GM12878 (cell line): ENCODE measurements at regions not wholly inside any gene's neighbourhood (a gene's known extent, or its start where the extent isn't known, plus 50 kb on each side); places are given as distances from the start of the nearest gene placed in this dataset.

ENCODE experiments used
- ATAC-seq: fragments of 200-7000 bp; cut with Tn5 transposase; 3 replicates; pipeline ENCODE4 v1.9.1; 2020; ENCODE audit warnings: mild to moderate bottlenecking, moderate library complexity
- BruUV-seq: library from RNA; stranded (reverse); fragments of 400-500 nt; replicated peaks from 2 replicates; lab custom pipeline; 2021; lab: Mats Ljungman, UMichigan
- CTCF ChIA-PET: fragments of 300-600 bp; sonication (Branson Sonifier 250); formaldehyde crosslinking; extraction: SDS; loops from one replicate; lab custom pipeline; 2021; ENCODE audit warnings: inconsistent platforms; lab: Yijun Ruan, JAX
- POLR2A ChIA-PET: fragments of 350-600 bp; formaldehyde crosslinking; extraction: SDS; loops from one replicate; lab custom pipeline; 2021; ENCODE audit warnings: inconsistent platforms; lab: Charles Lee
- RAD21 ChIA-PET: fragments of 300-600 bp; sonication (Branson Sonifier 250); formaldehyde crosslinking; loops from one replicate; lab custom pipeline; 2023; ENCODE audit warnings: antibody characterized with exemption; ENCODE audit not compliant: unreplicated experiment; lab: Charles Lee
- SMC1A ChIA-PET: fragments of 300-600 bp; sonication (Branson Sonifier 250); formaldehyde crosslinking; loops from one replicate; lab custom pipeline; 2023; ENCODE audit not compliant: unreplicated experiment, uncharacterized antibody; lab: Charles Lee
- DNase-seq: peaks from one replicate; pipeline ENCODE4 v3.0.0-alpha.2; 2011; ENCODE audit warnings: low read depth, low spot score
- FAIRE-seq: peaks from 3 replicates; lab custom pipeline; 2011; peaks lifted over from hg19 to GRCh38; lab: Jason Lieb, UNC
- H2AFZ ChIP-seq: 2 replicates; pipeline ENCODE4 v1.6.0; 2011; ENCODE audit warnings: low read depth, low read length, control low read depth; ENCODE audit not compliant: control insufficient read depth
- H3K27ac ChIP-seq: 2 replicates; pipeline ENCODE4 v1.5.1; 2011; ENCODE audit warnings: control low read depth; ENCODE audit not compliant: control insufficient read depth, insufficient read depth
- H3K27me3 ChIP-seq, 2 experiments: replicated peaks in 1 of 2; 2 replicates each; pipeline versions ENCODE4 v1.6.0 to v1.6.1; 2011; ENCODE audit warnings: low read length in 1 of 2; ENCODE audit not compliant: control insufficient read depth in 2 of 2, insufficient read depth in 2 of 2
- H3K36me3 ChIP-seq, 2 experiments: 2 replicates each; pipeline ENCODE4 v1.5.1; 2011; ENCODE audit warnings: low read length in 1 of 2; ENCODE audit not compliant: control insufficient read depth in 2 of 2, insufficient read depth in 2 of 2
- H3K4me1 ChIP-seq: 2 replicates; pipeline ENCODE4 v1.6.1; 2011; ENCODE audit warnings: mild to moderate bottlenecking, low read length, moderate library complexity, mixed read lengths; ENCODE audit not compliant: control insufficient read depth, insufficient read depth
- H3K4me2 ChIP-seq: 2 replicates; pipeline ENCODE4 v1.6.0; 2011; ENCODE audit warnings: control low read depth; ENCODE audit not compliant: control insufficient read depth, insufficient read depth
- H3K4me3 ChIP-seq: fragments of 200-600 bp; sonication (generic); 2 replicates; pipeline ENCODE4 v1.5.1; 2016
- H3K79me2 ChIP-seq: 2 replicates; pipeline ENCODE4 v1.6.0; 2011; ENCODE audit warnings: low read length; ENCODE audit not compliant: control insufficient read depth, insufficient read depth
- H3K9ac ChIP-seq: 2 replicates; pipeline ENCODE4 v1.8.0; 2011; ENCODE audit warnings: low read length, control low read depth, mixed read lengths; ENCODE audit not compliant: control insufficient read depth, insufficient read depth
- H3K9me3 ChIP-seq: replicated peaks from 3 replicates; pipeline ENCODE4 v1.5.1; 2011; ENCODE audit warnings: mild to moderate bottlenecking, low read length; ENCODE audit not compliant: control insufficient read depth, insufficient read depth
- H4K20me1 ChIP-seq: 2 replicates; pipeline ENCODE4 v1.6.0; 2011; ENCODE audit not compliant: control insufficient read depth, insufficient read depth
- ESRRA ChIP-seq: IDR thresholded peaks from 2 replicates; pipeline ENCODE4 v1.6.1; 2012; ENCODE audit warnings: mild to moderate bottlenecking, low read length, improper control_type of control experiment
- EZH2 ChIP-seq: IDR thresholded peaks from 2 replicates; pipeline ENCODE4 v1.6.1; 2012; ENCODE audit warnings: low read depth, mild to moderate bottlenecking, control low read depth, inconsistent platforms, low read length, borderline replicate concordance; ENCODE audit not compliant: control insufficient read depth
- IKZF1 ChIP-seq: fragments of 450-650 bp; conservative IDR thresholded peaks from 2 replicates; pipeline ENCODE4 v1.6.1; 2017; ENCODE audit warnings: antibody characterized with exemption, mild to moderate bottlenecking
- NBN ChIP-seq: fragments of 450-650 bp; IDR thresholded peaks from 2 replicates; pipeline ENCODE4 v1.6.1; 2016
- NFYB ChIP-seq: IDR thresholded peaks from 2 replicates; pipeline ENCODE4 v1.6.1; 2011; ENCODE audit warnings: low read depth, mild to moderate bottlenecking, low read length, improper control_type of control experiment, moderate library complexity; ENCODE audit not compliant: insufficient read depth
- RB1 ChIP-seq: fragments of 450-650 bp; formaldehyde crosslinking; IDR thresholded peaks from 2 replicates; pipeline ENCODE4 v1.6.1; 2017; ENCODE audit warnings: mild to moderate bottlenecking, borderline replicate concordance
- SREBF2 ChIP-seq: IDR thresholded peaks from 2 replicates; pipeline ENCODE4 v1.6.1; 2012; ENCODE audit warnings: mild to moderate bottlenecking, low read length
- SRF ChIP-seq, 2 experiments: IDR thresholded peaks; 2 replicates each; pipeline ENCODE4 v1.6.1; 2011; ENCODE audit warnings: low read depth in 2 of 2, low read length in 2 of 2, mild to moderate bottlenecking in 1 of 2, moderate library complexity in 1 of 2
- whole genome bisulfite sequencing: methylation state at CpG from one replicate; pipeline ENCODE4 v1.1.6; 2016; ENCODE audit warnings: low lambda C conversion rate; ENCODE audit not compliant: insufficient replicate concordance, insufficient coverage; ENCODE audit errors: missing lambda C conversion rate; 5-methylcytosine and 5-hydroxymethylcytosine counted together
- in situ Hi-C: fragments of 300-500 bp; cut with MboI; formaldehyde crosslinking; loops from 9 replicates; pipeline ENCODE4 v1.14.3; 2018; ENCODE audit warnings: mixed read lengths
- intact Hi-C: fragments of 100-400 bp; cut with micrococcal nuclease; formaldehyde crosslinking; loops from one replicate; pipeline ENCODE4 v1.14.2; 2022; ENCODE audit not compliant: unreplicated experiment
- TF ChIP-seq, protein P1 (sequence below): fragments of 450-650 bp; formaldehyde crosslinking; IDR thresholded peaks from 2 replicates; pipeline ENCODE4 v1.4.0; 2022; ENCODE audit warnings: mild to moderate bottlenecking, moderate library complexity
- TF ChIP-seq, protein P2 (sequence below): IDR thresholded peaks from 2 replicates; pipeline ENCODE4 v1.6.1; 2012; ENCODE audit warnings: mild to moderate bottlenecking, low read depth, low read length
- TF ChIP-seq, protein P3 (sequence below): fragments of 450-650 bp; IDR thresholded peaks from 2 replicates; pipeline ENCODE4 v1.6.1; 2017; ENCODE audit warnings: mild to moderate bottlenecking, moderate library complexity

DNA sequence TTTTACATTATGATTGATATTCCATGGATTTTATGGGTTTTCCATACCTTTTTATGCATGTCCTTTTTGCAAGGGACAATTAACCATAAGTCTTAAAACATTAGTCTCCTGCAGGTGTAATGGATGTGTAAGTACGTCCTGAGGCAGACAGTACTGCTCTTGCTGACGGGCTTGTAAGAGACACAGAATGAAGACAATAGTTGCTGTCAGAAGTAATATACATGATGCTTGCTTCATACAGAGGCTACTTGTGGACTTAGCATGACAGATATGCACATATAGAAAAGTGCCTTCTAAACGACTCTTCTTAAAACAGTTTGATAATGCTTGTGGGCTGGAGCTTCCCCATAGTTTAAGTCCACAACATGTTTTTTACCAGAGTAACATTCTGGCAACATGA lies 182.7 kb downstream of the SPATA31D1 start (continued):
- TF ChIP-seq, protein P1, sequence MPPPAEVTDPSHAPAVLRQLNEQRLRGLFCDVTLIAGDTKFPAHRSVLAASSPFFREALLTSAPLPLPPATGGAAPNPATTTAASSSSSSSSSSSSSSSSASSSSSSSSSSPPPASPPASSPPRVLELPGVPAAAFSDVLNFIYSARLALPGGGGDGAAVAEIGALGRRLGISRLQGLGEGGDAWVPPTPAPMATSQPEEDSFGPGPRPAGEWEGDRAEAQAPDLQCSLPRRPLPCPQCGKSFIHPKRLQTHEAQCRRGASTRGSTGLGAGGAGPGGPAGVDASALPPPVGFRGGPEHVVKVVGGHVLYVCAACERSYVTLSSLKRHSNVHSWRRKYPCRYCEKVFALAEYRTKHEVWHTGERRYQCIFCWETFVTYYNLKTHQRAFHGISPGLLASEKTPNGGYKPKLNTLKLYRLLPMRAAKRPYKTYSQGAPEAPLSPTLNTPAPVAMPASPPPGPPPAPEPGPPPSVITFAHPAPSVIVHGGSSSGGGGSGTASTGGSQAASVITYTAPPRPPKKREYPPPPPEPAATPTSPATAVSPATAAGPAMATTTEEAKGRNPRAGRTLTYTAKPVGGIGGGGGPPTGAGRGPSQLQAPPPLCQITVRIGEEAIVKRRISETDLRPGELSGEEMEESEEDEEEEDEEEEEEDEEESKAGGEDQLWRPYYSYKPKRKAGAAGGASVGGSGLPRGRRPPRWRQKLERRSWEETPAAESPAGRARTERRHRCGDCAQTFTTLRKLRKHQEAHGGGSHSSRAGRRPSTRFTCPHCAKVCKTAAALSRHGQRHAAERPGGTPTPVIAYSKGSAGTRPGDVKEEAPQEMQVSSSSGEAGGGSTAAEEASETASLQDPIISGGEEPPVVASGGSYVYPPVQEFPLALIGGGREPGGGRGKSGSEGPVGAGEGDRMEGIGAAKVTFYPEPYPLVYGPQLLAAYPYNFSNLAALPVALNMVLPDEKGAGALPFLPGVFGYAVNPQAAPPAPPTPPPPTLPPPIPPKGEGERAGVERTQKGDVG (CRISPR knock-in tag) = no peak

DNA sequence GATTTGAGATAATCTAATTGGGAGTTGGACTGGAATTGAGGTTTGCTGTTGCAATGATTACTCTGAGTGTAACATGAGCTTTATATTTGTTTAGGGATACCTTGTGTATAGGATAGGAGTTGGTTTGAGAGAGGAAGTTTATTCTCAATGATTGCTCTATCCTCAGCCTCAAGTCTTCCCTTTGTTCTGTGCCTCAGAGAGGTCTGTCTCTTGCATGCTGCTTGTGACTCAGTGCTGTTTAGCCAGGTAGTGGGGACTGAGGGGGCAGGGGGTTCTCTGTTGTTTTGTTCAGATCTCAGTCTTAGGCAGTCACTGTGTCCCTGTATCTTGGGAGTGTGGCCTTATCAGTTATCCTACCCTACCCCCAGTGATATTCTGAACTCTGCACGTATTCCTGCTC lies 192.1 kb downstream of the SPATA31D1 start:
- no peak overlapping the region for H3K9ac ChIP-seq
- no peaks in the 10 kb centered on the region for H4K20me1 ChIP-seq
- ChIA-PET SMC1A (no interaction called here), RAD21 (no interaction called here), POLR2A (no interaction called here), CTCF (interaction anchor here (1.2 kb wide), 1 partner anchor 24 kb away, joined by 4 read pairs; no protein-coding TSS in a partner anchor)
- no peak overlapping the region for H3K4me2 ChIP-seq
- no peak overlapping the region for H2AFZ ChIP-seq
- no peaks in the 10 kb centered on the region for H3K9me3 ChIP-seq
- ATAC-seq (no peak), DNase-seq (no peak), FAIRE-seq (no peak)
- H3K27ac ChIP-seq = no peak overlapping the region
- WGBS = 0% methylated on average over 1 of the region's 1 CpG
- no TSS peak for BruUV-seq
- intact Hi-C loops = no loop called here
- H3K79me2 ChIP-seq = no peaks in the 10 kb centered on the region
- H3K4me3 ChIP-seq = no peak overlapping the region
- in situ Hi-C loops = no loop called here
- no peaks in the 10 kb centered on the region for H3K27me3 ChIP-seq
- H3K4me1 ChIP-seq = no peaks in the 10 kb centered on the region
- H3K36me3 ChIP-seq = no peaks in the 10 kb centered on the region
- TF ChIP-seq NFYB (no peak), NBN (no peak), ESRRA (no peak), IKZF1 (no peak), EZH2 (no peak), RB1 (no peak), SRF (IDR thresholded peaks at IDR 0.05; ENCODE audit: low read depth in 2 of 2, low read length in 2 of 2) (no peak), SREBF2 (no peak)
- TF ChIP-seq, protein P2, sequence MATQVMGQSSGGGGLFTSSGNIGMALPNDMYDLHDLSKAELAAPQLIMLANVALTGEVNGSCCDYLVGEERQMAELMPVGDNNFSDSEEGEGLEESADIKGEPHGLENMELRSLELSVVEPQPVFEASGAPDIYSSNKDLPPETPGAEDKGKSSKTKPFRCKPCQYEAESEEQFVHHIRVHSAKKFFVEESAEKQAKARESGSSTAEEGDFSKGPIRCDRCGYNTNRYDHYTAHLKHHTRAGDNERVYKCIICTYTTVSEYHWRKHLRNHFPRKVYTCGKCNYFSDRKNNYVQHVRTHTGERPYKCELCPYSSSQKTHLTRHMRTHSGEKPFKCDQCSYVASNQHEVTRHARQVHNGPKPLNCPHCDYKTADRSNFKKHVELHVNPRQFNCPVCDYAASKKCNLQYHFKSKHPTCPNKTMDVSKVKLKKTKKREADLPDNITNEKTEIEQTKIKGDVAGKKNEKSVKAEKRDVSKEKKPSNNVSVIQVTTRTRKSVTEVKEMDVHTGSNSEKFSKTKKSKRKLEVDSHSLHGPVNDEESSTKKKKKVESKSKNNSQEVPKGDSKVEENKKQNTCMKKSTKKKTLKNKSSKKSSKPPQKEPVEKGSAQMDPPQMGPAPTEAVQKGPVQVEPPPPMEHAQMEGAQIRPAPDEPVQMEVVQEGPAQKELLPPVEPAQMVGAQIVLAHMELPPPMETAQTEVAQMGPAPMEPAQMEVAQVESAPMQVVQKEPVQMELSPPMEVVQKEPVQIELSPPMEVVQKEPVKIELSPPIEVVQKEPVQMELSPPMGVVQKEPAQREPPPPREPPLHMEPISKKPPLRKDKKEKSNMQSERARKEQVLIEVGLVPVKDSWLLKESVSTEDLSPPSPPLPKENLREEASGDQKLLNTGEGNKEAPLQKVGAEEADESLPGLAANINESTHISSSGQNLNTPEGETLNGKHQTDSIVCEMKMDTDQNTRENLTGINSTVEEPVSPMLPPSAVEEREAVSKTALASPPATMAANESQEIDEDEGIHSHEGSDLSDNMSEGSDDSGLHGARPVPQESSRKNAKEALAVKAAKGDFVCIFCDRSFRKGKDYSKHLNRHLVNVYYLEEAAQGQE = no peak
- TF ChIP-seq, protein P3, sequence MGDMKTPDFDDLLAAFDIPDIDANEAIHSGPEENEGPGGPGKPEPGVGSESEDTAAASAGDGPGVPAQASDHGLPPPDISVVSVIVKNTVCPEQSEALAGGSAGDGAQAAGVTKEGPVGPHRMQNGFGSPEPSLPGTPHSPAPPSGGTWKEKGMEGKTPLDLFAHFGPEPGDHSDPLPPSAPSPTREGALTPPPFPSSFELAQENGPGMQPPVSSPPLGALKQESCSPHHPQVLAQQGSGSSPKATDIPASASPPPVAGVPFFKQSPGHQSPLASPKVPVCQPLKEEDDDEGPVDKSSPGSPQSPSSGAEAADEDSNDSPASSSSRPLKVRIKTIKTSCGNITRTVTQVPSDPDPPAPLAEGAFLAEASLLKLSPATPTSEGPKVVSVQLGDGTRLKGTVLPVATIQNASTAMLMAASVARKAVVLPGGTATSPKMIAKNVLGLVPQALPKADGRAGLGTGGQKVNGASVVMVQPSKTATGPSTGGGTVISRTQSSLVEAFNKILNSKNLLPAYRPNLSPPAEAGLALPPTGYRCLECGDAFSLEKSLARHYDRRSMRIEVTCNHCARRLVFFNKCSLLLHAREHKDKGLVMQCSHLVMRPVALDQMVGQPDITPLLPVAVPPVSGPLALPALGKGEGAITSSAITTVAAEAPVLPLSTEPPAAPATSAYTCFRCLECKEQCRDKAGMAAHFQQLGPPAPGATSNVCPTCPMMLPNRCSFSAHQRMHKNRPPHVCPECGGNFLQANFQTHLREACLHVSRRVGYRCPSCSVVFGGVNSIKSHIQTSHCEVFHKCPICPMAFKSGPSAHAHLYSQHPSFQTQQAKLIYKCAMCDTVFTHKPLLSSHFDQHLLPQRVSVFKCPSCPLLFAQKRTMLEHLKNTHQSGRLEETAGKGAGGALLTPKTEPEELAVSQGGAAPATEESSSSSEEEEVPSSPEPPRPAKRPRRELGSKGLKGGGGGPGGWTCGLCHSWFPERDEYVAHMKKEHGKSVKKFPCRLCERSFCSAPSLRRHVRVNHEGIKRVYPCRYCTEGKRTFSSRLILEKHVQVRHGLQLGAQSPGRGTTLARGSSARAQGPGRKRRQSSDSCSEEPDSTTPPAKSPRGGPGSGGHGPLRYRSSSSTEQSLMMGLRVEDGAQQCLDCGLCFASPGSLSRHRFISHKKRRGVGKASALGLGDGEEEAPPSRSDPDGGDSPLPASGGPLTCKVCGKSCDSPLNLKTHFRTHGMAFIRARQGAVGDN = no peak
